Upper lobe of right lung (tissue), 1 donor: ENCODE measurements at regions not wholly inside any gene's neighbourhood (a gene's known extent, or its start where the extent isn't known, plus 50 kb on each side); places are given as distances from the start of the nearest gene placed in this dataset.

ENCODE experiments used
- ATAC-seq: fragments of 200-7000 bp; cut with Tn5 transposase; one replicate; pipeline ENCODE4 v1.9.1; 2020; ENCODE audit warnings: mild to moderate bottlenecking, moderate library complexity
- DNase-seq: peaks from one replicate; pipeline ENCODE4 v3.0.0-alpha.2; 2020
- H3K27ac ChIP-seq: fragments of 200-600 bp; one replicate; pipeline ENCODE4 v1.8.0; 2022
- H3K27me3 ChIP-seq: fragments of 200-600 bp; one replicate; pipeline ENCODE4 v1.8.0; 2022; ENCODE audit warnings: mild to moderate bottlenecking
- H3K36me3 ChIP-seq: fragments of 200-600 bp; one replicate; pipeline ENCODE4 v1.8.0; 2022
- H3K4me1 ChIP-seq: fragments of 200-600 bp; one replicate; pipeline ENCODE4 v1.8.0; 2022
- H3K4me3 ChIP-seq: fragments of 200-600 bp; one replicate; pipeline ENCODE4 v1.8.0; 2022; ENCODE audit warnings: mild to moderate bottlenecking
- H3K9me3 ChIP-seq: fragments of 200-600 bp; one replicate; pipeline ENCODE4 v1.8.0; 2022
- CTCF ChIP-seq: fragments of 200-600 bp; IDR thresholded peaks from one replicate; pipeline ENCODE4 v1.8.0; 2022; ENCODE audit warnings: antibody characterized with exemption
- intact Hi-C: fragments of 100-400 bp; cut with DNase I; formaldehyde crosslinking; loops from one replicate; pipeline ENCODE4 v1.11.0; 2022
- donor health status: DM: no; HTN: yes; CAD: no; lungs with severe emphysema.

GRCh38 chr17:12459736-12460135 is 206.0 kb upstream of the MYOCD start:
- Histone ChIP-seq H3K9me3 (peaks cover 5% of the 10 kb centered on the region), H3K4me3 (no peak overlapping the region), H3K4me1 (no peaks in the 10 kb centered on the region), H3K36me3 (no peaks in the 10 kb centered on the region), H3K27me3 (no peaks in the 10 kb centered on the region), H3K27ac (no peak overlapping the region)
- TF ChIP-seq CTCF = no peak
- DNase-seq = no peak
- no peak for ATAC-seq
- intact Hi-C loops = no loop called here

GRCh38 chr17:12463102-12463501 is 202.6 kb upstream of the MYOCD start:
- no peaks in the 10 kb centered on the region for H3K27me3 ChIP-seq
- H3K4me1 ChIP-seq = no peaks in the 10 kb centered on the region
- DNase-seq (no peak), ATAC-seq (no peak)
- no peaks in the 10 kb centered on the region for H3K36me3 ChIP-seq
- no peak overlapping the region for H3K4me3 ChIP-seq
- H3K27ac ChIP-seq = no peak overlapping the region
- TF ChIP-seq CTCF = no peak
- intact Hi-C loops = no loop called here
- no peaks in the 10 kb centered on the region for H3K9me3 ChIP-seq

DNA sequence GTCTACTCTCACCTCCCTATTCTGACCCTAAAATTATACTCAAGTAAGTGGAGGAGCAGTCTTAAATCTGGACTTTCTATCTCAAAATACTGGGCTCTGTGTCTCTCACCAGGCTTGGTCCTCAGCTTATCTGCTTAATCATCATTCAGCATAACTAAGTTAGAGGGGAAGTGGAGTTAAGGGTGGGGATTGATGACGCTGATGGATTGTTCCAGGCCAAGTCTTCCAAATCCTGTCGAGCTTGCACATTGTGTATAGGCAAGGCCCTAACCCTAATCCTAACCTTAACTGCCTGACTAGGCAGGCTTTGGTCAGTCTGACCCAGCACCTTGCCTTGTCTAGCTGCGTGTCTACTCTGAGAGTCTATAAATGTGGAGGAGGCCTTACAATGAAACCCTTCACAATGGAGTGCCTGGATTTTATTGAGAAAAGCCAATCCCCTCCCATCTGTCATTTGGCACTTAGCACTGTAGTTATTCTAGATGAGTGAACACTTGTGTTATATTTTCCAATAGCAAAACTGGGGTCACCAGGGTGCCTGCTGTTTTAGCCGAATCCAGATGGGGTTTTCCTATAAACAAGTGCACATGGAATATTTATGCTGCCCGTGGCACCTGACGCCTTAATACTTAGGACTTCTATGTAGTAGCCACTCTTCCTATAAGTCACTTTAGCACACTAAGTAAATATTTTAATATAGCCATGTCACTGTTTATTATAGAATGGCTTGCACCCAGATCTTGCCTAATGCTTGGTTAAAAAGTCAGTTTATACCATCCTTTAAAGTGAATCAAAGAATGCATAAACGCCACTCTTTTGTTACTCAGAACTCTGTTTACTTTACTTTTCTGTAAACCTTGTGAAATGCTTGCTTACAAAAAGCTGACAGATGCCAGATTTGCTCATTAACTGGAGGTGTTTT is 193.2 kb upstream of the MYOCD start:
- Histone ChIP-seq H3K27ac (no peak overlapping the region), H3K4me3 (no peak overlapping the region), H3K36me3 (no peaks in the 10 kb centered on the region), H3K4me1 (no peaks in the 10 kb centered on the region), H3K27me3 (no peaks in the 10 kb centered on the region), H3K9me3 (no peaks in the 10 kb centered on the region)
- no peak for DNase-seq
- no peak for TF ChIP-seq CTCF
- intact Hi-C loops = no loop called here
- ATAC-seq = no peak

GRCh38 chr17:12478311-12478710 is 187.4 kb upstream of the MYOCD start:
- Histone ChIP-seq H3K27ac (no peak overlapping the region), H3K27me3 (peaks cover 3% of the 10 kb centered on the region), H3K36me3 (no peaks in the 10 kb centered on the region), H3K4me1 (no peaks in the 10 kb centered on the region), H3K9me3 (no peaks in the 10 kb centered on the region), H3K4me3 (no peak overlapping the region)
- intact Hi-C loops = no loop called here
- TF ChIP-seq CTCF = no peak
- DNase-seq = no peak
- ATAC-seq = no peak

DNA sequence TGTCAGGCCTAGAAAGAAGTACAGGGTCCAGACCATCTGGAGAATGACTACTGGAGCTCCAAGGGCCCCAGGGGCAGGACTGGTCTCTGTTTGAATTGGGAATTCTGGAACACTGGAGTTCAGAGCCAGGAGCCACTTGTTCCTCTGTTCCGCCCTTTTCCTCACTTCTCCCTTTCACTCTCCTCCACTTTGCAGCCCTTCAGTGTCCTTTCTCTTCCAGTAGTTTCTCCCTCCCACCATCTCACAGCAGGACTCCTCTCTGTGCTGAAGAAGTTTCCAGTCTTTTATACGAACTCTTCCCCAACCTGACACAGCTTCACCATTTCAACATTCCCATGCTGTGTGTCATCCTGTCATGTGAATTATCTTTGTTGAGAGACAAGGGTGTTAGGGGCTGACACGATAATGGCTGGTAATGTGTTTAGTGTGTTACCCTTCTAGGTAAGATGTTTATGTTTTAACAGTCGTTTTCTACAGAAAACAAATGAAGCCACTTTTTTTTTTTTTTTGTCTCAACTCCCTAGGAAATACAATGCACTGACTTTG is 180.3 kb upstream of the MYOCD start:
- Histone ChIP-seq H3K9me3 (no peaks in the 10 kb centered on the region), H3K4me3 (no peak overlapping the region), H3K27me3 (peaks cover 6% of the 10 kb centered on the region), H3K36me3 (no peaks in the 10 kb centered on the region), H3K4me1 (no peaks in the 10 kb centered on the region), H3K27ac (no peak overlapping the region)
- no peak for ATAC-seq
- intact Hi-C loops = no loop called here
- no peak for DNase-seq
- no peak for TF ChIP-seq CTCF
